MCF 10A (cell line): ENCODE measurements at regions not wholly inside any gene's neighbourhood (a gene's known extent, or its start where the extent isn't known, plus 50 kb on each side); places are given as distances from the start of the nearest gene placed in this dataset.

Source experiments
- BruUV-seq: library from RNA; stranded (reverse); fragments of 400-500 nt; replicated peaks from 2 replicates; lab custom pipeline; 2021; lab: Mats Ljungman, UMichigan
- CTCF ChIA-PET: fragments of 300-600 bp; sonication (Branson Sonifier 250); formaldehyde crosslinking; extraction: SDS; loops from one replicate; lab custom pipeline; 2021; ENCODE audit warnings: antibody characterized with exemption, inconsistent platforms; lab: Yijun Ruan, JAX
- POLR2A ChIA-PET: fragments of 300-600, 350-650 bp; sonication (Branson Sonifier 250); formaldehyde crosslinking; extraction: SDS; loops from one replicate; lab custom pipeline; 2020; ENCODE audit warnings: antibody characterized with exemption, inconsistent platforms; lab: Yijun Ruan, JAX
- DNase-seq: peaks from one replicate; pipeline ENCODE4 v3.0.0-alpha.2; 2018; ENCODE audit not compliant: unreplicated experiment
- H3K27ac Mint-ChIP-seq: one replicate; pipeline ENCODE4 v1.8.0; 2022; ENCODE audit warnings: mild to moderate bottlenecking, low read depth, mixed read lengths; ENCODE audit not compliant: unreplicated experiment
- H3K27me3 Mint-ChIP-seq: one replicate; pipeline ENCODE4 v1.8.0; 2022; ENCODE audit warnings: mixed read lengths; ENCODE audit not compliant: insufficient read depth, unreplicated experiment
- H3K36me3 Mint-ChIP-seq: one replicate; pipeline ENCODE4 v1.8.0; 2022; ENCODE audit warnings: mild to moderate bottlenecking, moderate library complexity, mixed read lengths; ENCODE audit not compliant: insufficient read depth, unreplicated experiment
- H3K4me1 Mint-ChIP-seq: one replicate; pipeline ENCODE4 v1.8.0; 2022; ENCODE audit warnings: mixed read lengths; ENCODE audit not compliant: insufficient read depth, unreplicated experiment
- H3K4me3 Mint-ChIP-seq: one replicate; pipeline ENCODE4 v1.8.0; 2022; ENCODE audit warnings: mild to moderate bottlenecking, moderate library complexity, mixed read lengths; ENCODE audit not compliant: unreplicated experiment
- H3K9me3 Mint-ChIP-seq: one replicate; pipeline ENCODE4 v1.8.0; 2022; ENCODE audit warnings: mixed read lengths; ENCODE audit not compliant: unreplicated experiment
- intact Hi-C: fragments of 100-400 bp; cut with micrococcal nuclease; formaldehyde crosslinking; loops from 2 replicates; pipeline ENCODE4 v1.14.1; 2022
- TF ChIP-seq, protein P1 (sequence below): fragments of 200-600 bp; IDR thresholded peaks from one replicate; pipeline ENCODE4 v1.8.0; 2022; ENCODE audit warnings: antibody characterized with exemption, mild to moderate bottlenecking; ENCODE audit not compliant: unreplicated experiment

- H3K9me3 Mint-ChIP-seq, result no peaks in the 10 kb centered on the region
- CTCF ChIA-PET, result no interaction called here
Measured at GRCh38 chr17:79533116-79533515, 77.7 kb downstream of the RBFOX3 start.

DNA sequence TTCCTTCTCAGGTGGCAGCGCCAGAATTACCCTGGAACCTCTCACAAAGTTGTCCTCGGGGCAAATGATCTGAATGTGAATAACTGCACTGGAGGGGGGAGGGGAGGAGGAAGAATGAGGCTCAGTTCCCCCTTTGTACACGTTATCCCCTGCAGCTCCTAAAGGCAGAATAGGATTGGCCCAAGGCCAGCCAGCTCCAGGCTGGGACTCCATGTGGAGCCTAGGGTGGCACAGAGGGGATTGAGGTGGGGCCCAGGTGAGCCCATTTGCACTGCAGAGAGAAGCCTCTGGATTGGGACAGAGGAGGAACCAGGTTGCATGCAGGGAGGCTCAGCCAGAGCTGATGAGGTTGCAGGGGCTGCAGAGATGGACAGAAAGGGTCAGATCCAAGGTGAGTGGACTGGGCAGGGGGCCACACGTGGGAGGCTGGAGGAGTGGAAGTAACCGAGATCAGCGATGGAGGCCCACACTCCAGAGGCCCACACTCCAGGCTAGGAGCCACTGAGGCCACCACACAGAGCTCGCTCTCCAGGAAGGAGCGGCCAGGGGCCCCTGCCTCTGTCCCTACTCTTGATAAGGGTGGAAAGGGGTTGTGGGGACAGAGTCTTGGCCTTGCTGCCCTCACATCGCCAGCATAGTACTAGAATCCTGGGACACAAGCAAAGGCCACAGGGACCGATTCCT is 78.6 kb downstream of the RBFOX3 start:
- intact Hi-C loops, result no loop called here
- no peaks in the 10 kb centered on the region for H3K9me3 Mint-ChIP-seq
- DNase-seq, result no peak
- H3K4me1 Mint-ChIP-seq, result no peaks in the 10 kb centered on the region
- no TSS peak for BruUV-seq
- no peak overlapping the region for H3K27ac Mint-ChIP-seq
- TF ChIP-seq, protein P1, sequence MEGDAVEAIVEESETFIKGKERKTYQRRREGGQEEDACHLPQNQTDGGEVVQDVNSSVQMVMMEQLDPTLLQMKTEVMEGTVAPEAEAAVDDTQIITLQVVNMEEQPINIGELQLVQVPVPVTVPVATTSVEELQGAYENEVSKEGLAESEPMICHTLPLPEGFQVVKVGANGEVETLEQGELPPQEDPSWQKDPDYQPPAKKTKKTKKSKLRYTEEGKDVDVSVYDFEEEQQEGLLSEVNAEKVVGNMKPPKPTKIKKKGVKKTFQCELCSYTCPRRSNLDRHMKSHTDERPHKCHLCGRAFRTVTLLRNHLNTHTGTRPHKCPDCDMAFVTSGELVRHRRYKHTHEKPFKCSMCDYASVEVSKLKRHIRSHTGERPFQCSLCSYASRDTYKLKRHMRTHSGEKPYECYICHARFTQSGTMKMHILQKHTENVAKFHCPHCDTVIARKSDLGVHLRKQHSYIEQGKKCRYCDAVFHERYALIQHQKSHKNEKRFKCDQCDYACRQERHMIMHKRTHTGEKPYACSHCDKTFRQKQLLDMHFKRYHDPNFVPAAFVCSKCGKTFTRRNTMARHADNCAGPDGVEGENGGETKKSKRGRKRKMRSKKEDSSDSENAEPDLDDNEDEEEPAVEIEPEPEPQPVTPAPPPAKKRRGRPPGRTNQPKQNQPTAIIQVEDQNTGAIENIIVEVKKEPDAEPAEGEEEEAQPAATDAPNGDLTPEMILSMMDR, result no peak
- ChIA-PET POLR2A (no interaction called here), CTCF (interaction anchor here (0.6 kb wide), 1 partner anchor 248 kb away, joined by 3 read pairs; no protein-coding TSS in a partner anchor)
- H3K36me3 Mint-ChIP-seq, result no peaks in the 10 kb centered on the region
- no peak overlapping the region for H3K4me3 Mint-ChIP-seq
- H3K27me3 Mint-ChIP-seq, result peaks cover 75% of the 10 kb centered on the region

More at GRCh38 chr17:79533116-79533515, 77.7 kb downstream of the RBFOX3 start:
- H3K36me3 Mint-ChIP-seq, result no peaks in the 10 kb centered on the region
- POLR2A ChIA-PET, result no interaction called here
- BruUV-seq, result no TSS peak
- H3K4me1 Mint-ChIP-seq, result no peaks in the 10 kb centered on the region
- H3K4me3 Mint-ChIP-seq, result no peak overlapping the region
- TF ChIP-seq, protein P1, result no peak
- H3K27ac Mint-ChIP-seq, result no peak overlapping the region
- no peak for DNase-seq
- peaks cover 75% of the 10 kb centered on the region for H3K27me3 Mint-ChIP-seq
- intact Hi-C loops, result no loop called here

GRCh38 chr17:79531191-79532095 is 79.4 kb downstream of the RBFOX3 start:
- peaks cover 77% of the 10 kb centered on the region for H3K27me3 Mint-ChIP-seq
- no TSS peak for BruUV-seq

More at GRCh38 chr17:79531191-79532095, 79.4 kb downstream of the RBFOX3 start:
- Mint-ChIP-seq H3K4me1 (no peaks in the 10 kb centered on the region), H3K27ac (no peak overlapping the region), H3K4me3 (no peak overlapping the region), H3K36me3 (no peaks in the 10 kb centered on the region), H3K9me3 (no peaks in the 10 kb centered on the region)
- ChIA-PET CTCF (no interaction called here), POLR2A (no interaction called here)
- TF ChIP-seq, protein P1, result no peak
- no peak for DNase-seq
- intact Hi-C loops, result no loop called here
